Neuronal stem cell (in vitro differentiated cells): ENCODE measurements at regions not wholly inside any gene's neighbourhood (a gene's known extent, or its start where the extent isn't known, plus 50 kb on each side); places are given as distances from the start of the nearest gene placed in this dataset.
A peak's percentile ranks its signal among the peaks of the same experiment; 100 is the strongest.
"Not testable (repeated sequence)": the region's sequence is repeated elsewhere in the genome, so short reads cannot be mapped to it uniquely, and the experiment has no call there.

Source experiments
- DNase-seq: peaks from one replicate; pipeline ENCODE4 v3.0.0-alpha.2; 2013; ENCODE audit warnings: low spot score
- H2AFZ ChIP-seq: one replicate; pipeline ENCODE4 v1.6.1; 2013; ENCODE audit warnings: mild to moderate bottlenecking, low read length, inconsistent platforms
- H2AK5ac ChIP-seq: 2 replicates; pipeline ENCODE4 v1.6.1; 2013; ENCODE audit warnings: low read depth, mild to moderate bottlenecking, inconsistent platforms, low read length, moderate library complexity, mixed read lengths
- H2BK120ac ChIP-seq: 2 replicates; pipeline ENCODE4 v1.6.1; 2013; ENCODE audit warnings: low read depth, mild to moderate bottlenecking, inconsistent platforms, low read length, moderate library complexity, mixed read lengths
- H2BK12ac ChIP-seq: one replicate; pipeline ENCODE4 v1.6.1; 2013; ENCODE audit warnings: low read length, inconsistent platforms
- H2BK15ac ChIP-seq: 2 replicates; pipeline ENCODE4 v1.6.1; 2013; ENCODE audit warnings: mild to moderate bottlenecking, low read length, inconsistent platforms, mixed read lengths
- H2BK5ac ChIP-seq: one replicate; pipeline ENCODE4 v1.6.1; 2013; ENCODE audit warnings: inconsistent platforms, mild to moderate bottlenecking, low read length, moderate library complexity
- H3K14ac ChIP-seq: one replicate; pipeline ENCODE4 v1.6.1; 2013; ENCODE audit warnings: low read length, inconsistent platforms
- H3K18ac ChIP-seq: 2 replicates; pipeline ENCODE4 v1.6.1; 2013; ENCODE audit warnings: low read length, inconsistent platforms
- H3K23ac ChIP-seq: 2 replicates; pipeline ENCODE4 v1.6.1; 2013; ENCODE audit warnings: low read depth, mild to moderate bottlenecking, mixed read lengths, low read length, inconsistent platforms; ENCODE audit not compliant: poor library complexity
- H3K27ac ChIP-seq: replicated peaks from 3 replicates; pipeline ENCODE4 v1.5.1; 2013; ENCODE audit warnings: low read length, inconsistent platforms
- H3K27me3 ChIP-seq, 3 experiments: 2 replicates each; pipeline ENCODE4 v1.6.1; 2013; ENCODE audit warnings: low read length in 3 of 3, mild to moderate bottlenecking in 2 of 3, inconsistent platforms in 1 of 3, low read depth in 1 of 3, mixed read lengths in 1 of 3, moderate library complexity in 1 of 3; ENCODE audit not compliant: control insufficient read depth in 3 of 3, insufficient read depth in 3 of 3
- H3K36me3 ChIP-seq, 2 donors: replicated peaks in 1 of 2; 2 replicates each; pipeline ENCODE4 v1.6.1; 2013; ENCODE audit warnings: low read length in 2 of 2; ENCODE audit not compliant: control insufficient read depth in 2 of 2, insufficient read depth in 2 of 2
- H3K4ac ChIP-seq: 2 replicates; pipeline ENCODE4 v1.6.1; 2013; ENCODE audit warnings: inconsistent platforms, mild to moderate bottlenecking, low read length, moderate library complexity
- H3K4me1 ChIP-seq, 2 donors: 1 replicate in 1 of 2; 2 replicates in 1 of 2; pipeline ENCODE4 v1.6.1; 2013; ENCODE audit warnings: low read length in 2 of 2, low read depth in 1 of 2; ENCODE audit not compliant: control insufficient read depth in 2 of 2, insufficient read depth in 1 of 2
- H3K4me2 ChIP-seq: one replicate; pipeline ENCODE4 v1.6.1; 2013; ENCODE audit warnings: mild to moderate bottlenecking, low read length, inconsistent platforms; ENCODE audit not compliant: insufficient read depth, poor library complexity, severe bottlenecking
- H3K4me3 ChIP-seq, 2 donors: 2 replicates each; pipeline ENCODE4 v1.5.1; 2013; ENCODE audit warnings: low read length in 2 of 2, mild to moderate bottlenecking in 2 of 2, inconsistent platforms in 1 of 2, moderate library complexity in 1 of 2
- H3K79me1 ChIP-seq: one replicate; pipeline ENCODE4 v1.6.1; 2013; ENCODE audit warnings: low read depth, mild to moderate bottlenecking, inconsistent platforms, low read length, moderate library complexity
- H3K9ac ChIP-seq: one replicate; pipeline ENCODE4 v1.6.1; 2013; ENCODE audit warnings: mild to moderate bottlenecking, low read depth, low read length, inconsistent platforms; ENCODE audit not compliant: poor library complexity
- H3K9me3 ChIP-seq, 2 donors: replicated peaks in 1 of 2; 2 replicates each; pipeline versions ENCODE3 to v1.6.1; 2013; ENCODE audit warnings: low read length in 2 of 2, mild to moderate bottlenecking in 2 of 2, inconsistent platforms in 1 of 2, low read depth in 1 of 2, mixed read lengths in 1 of 2, moderate library complexity in 1 of 2; ENCODE audit not compliant: control insufficient read depth in 2 of 2, insufficient read depth in 1 of 2
- H4K8ac ChIP-seq: one replicate; pipeline ENCODE4 v1.6.1; 2013; ENCODE audit warnings: low read depth, mild to moderate bottlenecking, inconsistent platforms, low read length, moderate library complexity
- H4K91ac ChIP-seq: one replicate; pipeline ENCODE4 v1.6.1; 2013; ENCODE audit warnings: low read length, low read depth, mild to moderate bottlenecking, inconsistent platforms; ENCODE audit not compliant: poor library complexity
- WGBS, 2 donors: extraction: QIAGEN DNeasy Blood & Tissue Kit; methylation state at CpG; one replicate each; pipeline ENCODE4 v1.1.7; 2013; ENCODE audit warnings: missing lambda C conversion rate in 2 of 2, mixed read lengths in 1 of 2; ENCODE audit not compliant: insufficient read length in 2 of 2, insufficient replicate concordance in 1 of 2; ENCODE audit errors: extremely low coverage in 2 of 2; 5-methylcytosine and 5-hydroxymethylcytosine counted together

DNA sequence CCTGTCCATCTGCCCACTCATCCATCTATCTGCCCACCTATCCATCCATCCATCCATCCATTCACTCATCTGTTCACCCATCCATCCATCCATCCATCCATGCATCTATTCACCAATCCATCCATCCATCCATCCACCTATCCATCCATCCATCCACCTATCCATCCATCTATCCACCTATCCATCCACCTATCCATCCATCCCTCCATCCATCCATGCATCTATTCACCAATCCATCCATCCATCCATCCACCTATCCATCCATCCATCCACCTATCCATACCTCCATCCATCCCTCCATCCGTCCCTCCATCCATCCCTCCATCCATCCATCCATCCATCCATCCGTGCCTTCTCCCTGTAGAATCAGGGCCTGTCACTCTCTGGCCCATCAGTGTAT is 341.9 kb upstream of the CDH5 start:
- H4K8ac ChIP-seq, H3K23ac ChIP-seq, H3K18ac ChIP-seq, H2AFZ ChIP-seq, DNase-seq, H2AK5ac ChIP-seq, H2BK15ac ChIP-seq, H2BK120ac ChIP-seq, H4K91ac ChIP-seq, H3K4me3 ChIP-seq, H3K4me2 ChIP-seq, H3K9me3 ChIP-seq, H3K27me3 ChIP-seq, H3K36me3 ChIP-seq, H3K4me1 ChIP-seq, H3K14ac ChIP-seq, H3K4ac ChIP-seq, H3K79me1 ChIP-seq, H3K27ac ChIP-seq, H2BK12ac ChIP-seq, H2BK5ac ChIP-seq, H3K9ac ChIP-seq: not testable (repeated sequence)
- WGBS, 2 donors = 100% methylated on average over 1 of the region's 2 CpGs

DNA sequence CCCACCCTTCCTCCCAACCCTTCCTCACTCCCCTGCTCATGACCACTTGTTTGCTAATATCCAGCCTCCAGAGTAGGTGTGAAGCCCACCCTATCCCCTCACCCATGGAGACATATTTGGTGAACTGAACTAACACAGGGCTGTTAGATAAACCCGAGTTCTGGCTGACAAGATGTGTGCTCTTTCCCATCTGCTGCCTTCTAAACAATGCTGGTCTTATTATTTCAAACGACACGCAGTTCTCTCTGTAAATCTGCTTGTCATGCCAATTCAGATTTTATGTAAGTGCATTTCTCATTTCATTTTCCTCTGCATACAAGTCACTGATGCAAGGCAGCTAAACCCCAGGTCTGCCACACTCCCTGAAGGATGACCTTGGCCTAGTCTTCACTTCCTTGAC is 343.0 kb upstream of the CDH5 start:
- H3K9me3 ChIP-seq = peaks cover 0 to 4% of the 10 kb centered on the region in 2 donors
- no peaks in the 10 kb centered on the region for H3K4me1 ChIP-seq
- no peak overlapping the region for H3K14ac ChIP-seq
- H3K36me3 ChIP-seq = no peaks in the 10 kb centered on the region
- no peak overlapping the region for H3K18ac ChIP-seq
- no peaks in the 10 kb centered on the region for H3K79me1 ChIP-seq
- no peak overlapping the region for H2AFZ ChIP-seq
- H2BK15ac ChIP-seq = no peak overlapping the region
- no peak overlapping the region for H2BK5ac ChIP-seq
- H2BK12ac ChIP-seq = no peak overlapping the region
- H3K4me3 ChIP-seq = no peak overlapping the region
- no peak overlapping the region for H4K8ac ChIP-seq
- H4K91ac ChIP-seq = no peak overlapping the region
- H3K27me3 ChIP-seq = no peaks in the 10 kb centered on the region
- no peak for DNase-seq
- H3K23ac ChIP-seq = no peak overlapping the region
- WGBS, 2 donors = no CpG with 5 or more reads among the region's 3 CpGs
- no peak overlapping the region for H3K9ac ChIP-seq
- H3K27ac ChIP-seq = no peak overlapping the region
- no peak overlapping the region for H2AK5ac ChIP-seq
- H2BK120ac ChIP-seq = no peak overlapping the region
- H3K4me2 ChIP-seq = no peak overlapping the region
- no peak overlapping the region for H3K4ac ChIP-seq

DNA sequence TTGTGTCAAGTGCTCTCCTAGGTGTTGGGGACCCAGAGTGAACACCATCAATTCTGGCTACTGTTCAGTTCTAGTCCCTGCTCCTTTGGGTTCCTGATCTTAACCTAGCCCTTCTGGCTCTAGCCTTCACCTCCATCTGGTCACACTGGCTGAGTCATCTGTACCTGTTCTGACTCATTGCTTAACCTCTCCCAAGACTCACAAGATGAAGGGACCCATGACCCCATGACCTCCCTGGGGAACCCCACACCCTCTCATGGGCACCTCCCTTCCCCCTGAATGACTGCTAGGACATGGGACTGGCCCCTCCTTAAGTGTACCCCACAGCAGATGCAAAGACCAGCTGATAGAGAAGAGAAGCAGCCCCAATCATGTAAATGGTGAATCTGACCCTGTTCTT is 345.8 kb upstream of the CDH5 start:
- Histone ChIP-seq H4K8ac (no peak overlapping the region), H3K4me3 (no peak overlapping the region), H2BK120ac (no peak overlapping the region), H2BK5ac (no peak overlapping the region), H3K27ac (no peak overlapping the region), H3K27me3 (no peaks in the 10 kb centered on the region), H3K79me1 (no peaks in the 10 kb centered on the region), H2AFZ (no peak overlapping the region), H3K4ac (no peak overlapping the region), H3K18ac (no peak overlapping the region), H3K9me3 (peaks cover 0 to 4% of the 10 kb centered on the region in 2 donors), H3K23ac (no peak overlapping the region), H2BK15ac (peak overlapping the region; percentile 37), H3K4me2 (no peak overlapping the region), H3K4me1 (peaks cover 0 to 5% of the 10 kb centered on the region in 2 donors), H3K14ac (no peak overlapping the region), H2BK12ac (no peak overlapping the region), H2AK5ac (no peak overlapping the region), H4K91ac (no peak overlapping the region), H3K9ac (no peak overlapping the region), H3K36me3 (no peaks in the 10 kb centered on the region)
- no peak for DNase-seq

DNA sequence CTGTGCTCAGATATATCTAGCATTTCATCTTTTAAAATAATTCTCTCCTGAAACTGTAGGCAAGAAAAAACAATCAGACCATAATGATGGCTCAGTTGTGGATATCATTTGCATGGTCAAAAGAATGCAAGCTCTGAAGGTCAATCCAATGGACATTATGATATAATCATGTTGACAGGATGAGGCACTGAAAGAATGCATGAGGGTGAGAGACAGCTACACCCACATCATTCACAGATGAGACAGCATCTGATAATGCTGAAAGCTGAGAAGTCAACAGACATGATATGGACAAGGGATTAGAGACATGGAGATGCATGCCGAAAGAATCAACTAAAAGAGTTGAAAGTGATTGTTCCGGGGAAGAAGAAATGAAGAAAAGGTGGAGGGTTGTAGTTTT is 346.4 kb upstream of the CDH5 start:
- Histone ChIP-seq H3K9me3 (peaks cover 0 to 4% of the 10 kb centered on the region in 2 donors), H2BK12ac (no peak overlapping the region), H3K4ac (no peak overlapping the region), H3K79me1 (no peaks in the 10 kb centered on the region), H2BK5ac (no peak overlapping the region), H4K8ac (no peak overlapping the region), H3K27ac (no peak overlapping the region), H3K18ac (no peak overlapping the region), H3K9ac (no peak overlapping the region), H2AK5ac (no peak overlapping the region), H3K4me1 (peaks cover 0 to 5% of the 10 kb centered on the region in 2 donors), H3K27me3 (no peaks in the 10 kb centered on the region), H3K4me3 (no peak overlapping the region), H2BK120ac (no peak overlapping the region), H3K4me2 (no peak overlapping the region), H3K36me3 (no peaks in the 10 kb centered on the region), H2AFZ (no peak overlapping the region), H2BK15ac (no peak overlapping the region), H3K14ac (no peak overlapping the region), H4K91ac (no peak overlapping the region), H3K23ac (no peak overlapping the region)
- no peak for DNase-seq
- 100% methylated on average over 1 of the region's 2 CpGs; no CpG with 5 or more reads in 1 of the 2 donors for WGBS, 2 donors
